Ovary (tissue), 7 donors: ENCODE measurements at regions not wholly inside any gene's neighbourhood (a gene's known extent, or its start where the extent isn't known, plus 50 kb on each side); places are given as distances from the start of the nearest gene placed in this dataset.
A peak's percentile ranks its signal among the peaks of the same experiment; 100 is the strongest.
"Not testable (repeated sequence)": the region's sequence is repeated elsewhere in the genome, so short reads cannot be mapped to it uniquely, and the experiment has no call there.

Source experiments
- DNase-seq, 5 donors: peaks; one replicate each; pipeline ENCODE4 v3.0.0-alpha.2; 2019 to 2020
- H3K27ac ChIP-seq, 2 donors: fragments of 200-600 bp; one replicate each; pipeline versions ENCODE4 v1.5.1 to v1.8.0; 2019 to 2022
- H3K27me3 ChIP-seq: fragments of 200-600 bp; one replicate; pipeline ENCODE4 v1.8.0; 2022
- H3K36me3 ChIP-seq: fragments of 200-600 bp; sonication (generic); one replicate; pipeline ENCODE4 v1.5.1; 2019
- H3K4me1 ChIP-seq: one replicate; pipeline ENCODE4 v1.8.1; 2013; ENCODE audit warnings: mild to moderate bottlenecking, moderate library complexity; ENCODE audit not compliant: insufficient read depth
- H3K4me3 ChIP-seq: fragments of 200-600 bp; sonication (generic); one replicate; pipeline ENCODE4 v1.5.1; 2017
- H3K9me3 ChIP-seq, 2 donors: fragments of 200-600 bp in 1 of 2; sonication (generic) in 1 of 2; one replicate each; pipeline versions ENCODE4 v1.5.1 to v1.8.1; 2013 to 2019; ENCODE audit warnings: mild to moderate bottlenecking in 1 of 2, moderate library complexity in 1 of 2
- EP300 ChIP-seq: sonication (generic); formaldehyde crosslinking; IDR thresholded peaks from one replicate; pipeline ENCODE4 v1.6.1; 2017; ENCODE audit warnings: antibody characterized with exemption
- POLR2A ChIP-seq: fragments of 450-650 bp; IDR thresholded peaks from one replicate; pipeline ENCODE4 v1.6.1; 2017; ENCODE audit warnings: antibody characterized with exemption, mild to moderate bottlenecking, moderate library complexity
- WGBS, 3 donors: extraction: QIAGEN DNeasy Blood & Tissue Kit in 1 of 3; methylation state at CpG; one replicate each; pipeline versions ENCODE4 v1.1.5 to v1.1.7; 2013 to 2017; 5-methylcytosine and 5-hydroxymethylcytosine counted together
- intact Hi-C, 4 donors: fragments of 100-400 bp; cut with DNase I; formaldehyde crosslinking; loops; one replicate each; pipeline versions ENCODE4 v1.11.0 to v1.15.1; 2022 to 2023
- TF ChIP-seq, protein P1 (sequence below), 3 donors: fragments of 450-650 bp in 2 of 3; fragments of 200-600 bp in 1 of 3; IDR thresholded peaks; one replicate each; pipeline versions ENCODE4 v1.5.1 to v1.8.0; 2016 to 2022; ENCODE audit warnings: antibody characterized with exemption in 3 of 3, mild to moderate bottlenecking in 1 of 3
- donor health status: DM: no; HTN: no; CAD: no; lungs with moderate emphysema.
- donor health status: DM: no; HTN: no; CAD: no.
- donor health status: Bipolar disorder and iron deficiency.
- donor health status: DM: no; HTN: no; CAD: no.
- donor health status: DM: yes; HTN: yes; CAD: no.

DNA sequence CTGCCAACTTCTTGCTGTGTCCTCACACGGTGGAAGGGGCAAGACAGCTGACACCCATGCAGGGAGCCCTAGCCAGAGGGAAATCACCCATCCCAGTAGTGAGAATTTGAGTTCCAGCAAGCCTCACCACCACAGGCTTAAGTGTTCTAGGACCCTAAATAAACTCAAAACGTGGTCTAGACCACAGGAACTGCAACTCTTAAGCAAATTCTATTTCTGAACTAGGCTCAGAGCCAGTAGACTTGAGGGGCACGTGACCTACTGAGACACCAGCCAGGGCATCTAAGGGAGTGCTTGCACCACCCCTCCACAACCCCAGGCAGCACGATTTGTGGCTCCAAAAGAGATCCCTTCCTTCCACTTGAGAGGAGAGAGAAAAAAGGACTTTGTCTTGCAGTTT lies 96.0 kb upstream of the PHF24 start:
- 24 to 32% (median 25%) methylated on average over 4 of the region's 4 CpGs for WGBS, 3 donors

DNA sequence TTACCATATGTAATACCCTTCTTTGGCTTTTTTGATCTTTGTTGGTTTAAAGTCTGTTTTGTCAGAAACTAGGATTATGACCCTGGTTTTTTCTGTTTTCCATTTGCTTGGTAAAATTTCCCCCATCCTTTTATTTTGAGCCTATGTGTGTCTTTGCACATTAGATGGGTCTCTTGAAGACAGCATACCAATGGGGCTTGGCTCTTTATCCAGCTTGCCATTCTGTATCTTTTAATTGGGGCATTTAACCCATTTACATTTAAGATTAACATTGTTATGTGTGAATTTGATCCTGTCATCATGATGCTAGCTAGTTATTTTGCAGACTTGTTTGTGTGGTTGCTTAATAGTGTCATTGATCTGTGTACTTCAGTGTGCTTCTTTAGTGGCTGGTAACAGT lies 103.1 kb upstream of the PHF24 start:
- H3K36me3 ChIP-seq, H3K4me1 ChIP-seq, H3K27me3 ChIP-seq, H3K4me3 ChIP-seq, DNase-seq, H3K9me3 ChIP-seq, H3K27ac ChIP-seq: not testable (repeated sequence)
- intact Hi-C loops: loop anchor here in 1 of 4 donors (10.0 kb wide), 1 partner anchor 60 kb away; no protein-coding TSS in a partner anchor

More for the DNA sequence above, 96.0 kb upstream of the PHF24 start:
- H3K4me3 ChIP-seq: no peak overlapping the region
- H3K27me3 ChIP-seq: no peaks in the 10 kb centered on the region
- H3K4me1 ChIP-seq: no peaks in the 10 kb centered on the region
- H3K36me3 ChIP-seq: no peaks in the 10 kb centered on the region
- no peaks in the 10 kb centered on the region for H3K9me3 ChIP-seq
- H3K27ac ChIP-seq: no peak overlapping the region
- intact Hi-C loops: no loop called here
- DNase-seq: no peak
- TF ChIP-seq, protein P1, sequence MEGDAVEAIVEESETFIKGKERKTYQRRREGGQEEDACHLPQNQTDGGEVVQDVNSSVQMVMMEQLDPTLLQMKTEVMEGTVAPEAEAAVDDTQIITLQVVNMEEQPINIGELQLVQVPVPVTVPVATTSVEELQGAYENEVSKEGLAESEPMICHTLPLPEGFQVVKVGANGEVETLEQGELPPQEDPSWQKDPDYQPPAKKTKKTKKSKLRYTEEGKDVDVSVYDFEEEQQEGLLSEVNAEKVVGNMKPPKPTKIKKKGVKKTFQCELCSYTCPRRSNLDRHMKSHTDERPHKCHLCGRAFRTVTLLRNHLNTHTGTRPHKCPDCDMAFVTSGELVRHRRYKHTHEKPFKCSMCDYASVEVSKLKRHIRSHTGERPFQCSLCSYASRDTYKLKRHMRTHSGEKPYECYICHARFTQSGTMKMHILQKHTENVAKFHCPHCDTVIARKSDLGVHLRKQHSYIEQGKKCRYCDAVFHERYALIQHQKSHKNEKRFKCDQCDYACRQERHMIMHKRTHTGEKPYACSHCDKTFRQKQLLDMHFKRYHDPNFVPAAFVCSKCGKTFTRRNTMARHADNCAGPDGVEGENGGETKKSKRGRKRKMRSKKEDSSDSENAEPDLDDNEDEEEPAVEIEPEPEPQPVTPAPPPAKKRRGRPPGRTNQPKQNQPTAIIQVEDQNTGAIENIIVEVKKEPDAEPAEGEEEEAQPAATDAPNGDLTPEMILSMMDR (IDR thresholded peaks at IDR 0.05): no peak
- TF ChIP-seq EP300 (no peak), POLR2A (no peak)

DNA sequence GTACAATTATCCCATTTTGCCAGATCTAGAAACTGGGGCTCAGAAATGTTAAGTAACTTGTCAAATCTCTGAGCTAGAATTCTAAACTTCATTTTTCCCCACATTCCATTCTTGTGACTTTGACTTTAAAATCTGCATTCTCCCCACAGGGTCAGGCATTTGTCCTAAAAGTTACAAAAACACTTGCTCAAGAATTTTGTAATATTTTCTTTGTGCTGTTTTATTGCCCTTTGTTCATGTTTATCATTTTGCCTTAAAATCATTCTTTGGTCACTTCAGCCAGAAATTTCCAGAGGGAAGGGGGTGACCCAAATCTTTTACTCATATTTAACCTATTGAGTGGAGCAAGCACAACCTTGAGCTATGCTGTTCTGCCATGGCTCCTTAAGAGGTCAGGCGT lies 120.1 kb upstream of the CCL21 start:
- Histone ChIP-seq H3K4me1 (no peaks in the 10 kb centered on the region), H3K4me3 (no peak overlapping the region), H3K9me3 (no peaks in the 10 kb centered on the region), H3K27ac (no peak overlapping the region), H3K27me3 (no peaks in the 10 kb centered on the region), H3K36me3 (no peaks in the 10 kb centered on the region)
- intact Hi-C loops: no loop called here
- no peak for DNase-seq
- TF ChIP-seq POLR2A (no peak), EP300 (no peak)
- TF ChIP-seq, protein P1 (IDR thresholded peaks at IDR 0.05): no peak
- 84 to 88% (median 86%) methylated on average over 1 of the region's 1 CpG for whole genome bisulfite sequencing, 3 donors

DNA sequence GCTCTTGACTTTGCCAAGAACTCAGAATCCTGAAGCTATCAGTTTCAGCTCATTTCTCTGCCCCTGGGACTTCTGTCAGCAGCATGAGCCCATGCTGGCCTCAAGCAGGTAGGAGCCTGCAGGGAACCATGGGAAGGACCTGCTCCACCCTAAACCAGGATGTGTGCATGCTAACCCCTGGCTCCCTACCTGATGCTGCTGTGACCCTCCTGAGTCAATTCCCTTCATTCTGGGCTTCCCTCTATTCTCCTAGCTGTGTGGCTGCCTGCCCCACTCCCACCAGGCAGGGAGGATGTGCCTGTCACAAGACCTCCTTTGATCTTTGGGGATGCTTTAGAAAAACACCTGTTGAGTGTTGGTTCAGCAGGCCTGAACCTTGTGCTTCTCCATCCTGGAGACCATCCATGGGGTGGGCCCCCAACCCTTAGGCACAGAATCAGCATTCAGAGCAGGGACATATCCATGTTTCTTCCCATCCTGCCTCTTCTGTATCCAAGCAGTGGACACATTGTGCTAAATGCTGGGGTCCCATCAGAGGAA lies 117.1 kb upstream of the CCL21 start:
- H3K4me1 ChIP-seq: no peaks in the 10 kb centered on the region
- no peak overlapping the region for H3K27ac ChIP-seq
- no peak overlapping the region for H3K4me3 ChIP-seq
- peak in 1 of 5 donors; percentile 19 for DNase-seq
- no peaks in the 10 kb centered on the region for H3K36me3 ChIP-seq
- TF ChIP-seq POLR2A (no peak), EP300 (no peak)
- TF ChIP-seq, protein P1 (IDR thresholded peaks at IDR 0.05): no peak
- intact Hi-C loops: no loop called here
- H3K9me3 ChIP-seq: no peaks in the 10 kb centered on the region
- H3K27me3 ChIP-seq: no peaks in the 10 kb centered on the region

DNA sequence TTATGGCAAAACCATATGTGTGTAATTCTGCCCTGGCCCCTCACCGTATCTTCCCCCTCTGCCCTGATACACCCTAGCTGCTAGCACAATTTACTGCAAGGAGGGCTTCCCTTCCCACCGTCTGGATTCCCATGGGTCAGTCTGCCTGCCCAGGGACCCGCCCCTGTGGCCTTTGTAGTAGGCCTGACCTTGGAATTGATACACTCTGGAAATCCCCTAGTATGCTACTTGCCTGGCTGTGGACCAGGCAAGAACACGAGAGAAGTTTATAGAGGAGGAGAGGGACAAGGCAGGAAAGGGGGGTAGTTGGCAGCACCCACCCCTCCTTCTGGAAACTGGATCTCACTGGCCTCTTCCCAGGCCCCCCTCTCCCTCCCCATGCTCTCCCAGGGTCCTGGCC lies 115.8 kb upstream of the CCL21 start:
- intact Hi-C loops: no loop called here
- TF ChIP-seq, protein P1 (IDR thresholded peaks at IDR 0.05): no peak
- TF ChIP-seq POLR2A (no peak), EP300 (no peak)
- Histone ChIP-seq H3K4me1 (no peaks in the 10 kb centered on the region), H3K27me3 (no peaks in the 10 kb centered on the region), H3K27ac (no peak overlapping the region), H3K36me3 (no peaks in the 10 kb centered on the region), H3K4me3 (no peak overlapping the region), H3K9me3 (no peaks in the 10 kb centered on the region)
- DNase-seq: no peak
- 38 to 52% (median 46%) methylated on average over 4 of the region's 4 CpGs for WGBS, 3 donors
